Spleen (tissue), 11 donors: ENCODE measurements at regions not wholly inside any gene's neighbourhood (a gene's known extent, or its start where the extent isn't known, plus 50 kb on each side); places are given as distances from the start of the nearest gene placed in this dataset.

Experiments used
- DNase-seq: peaks from one replicate; pipeline ENCODE4 v3.0.0-alpha.2; 2020
- H3K27ac ChIP-seq, 8 donors: fragments of 200-600 bp; sonication (generic) in 7 of 8; 1 replicate in 4 of 8; 2 replicates in 4 of 8; pipeline versions ENCODE4 v1.5.0 to v1.8.0; 2016 to 2021; ENCODE audit warnings: inconsistent platforms in 4 of 8, mild to moderate bottlenecking in 4 of 8, moderate library complexity in 1 of 8
- H3K27me3 ChIP-seq, 7 donors: fragments of 200-600 bp; sonication (generic) in 6 of 7; replicated peaks in 1 of 7; 1 replicate in 4 of 7; 2 replicates in 3 of 7; pipeline versions ENCODE4 v1.5.0 to v1.8.0; 2016 to 2021; ENCODE audit warnings: inconsistent platforms in 3 of 7, mild to moderate bottlenecking in 1 of 7
- H3K36me3 ChIP-seq, 6 donors: fragments of 200-600 bp; sonication (generic) in 5 of 6; 1 replicate in 4 of 6; 2 replicates in 2 of 6; pipeline versions ENCODE4 v1.5.0 to v1.8.0; 2016 to 2021; ENCODE audit warnings: inconsistent platforms in 2 of 6
- H3K4me1 ChIP-seq, 6 donors: fragments of 200-600 bp; sonication (generic) in 5 of 6; 1 replicate in 3 of 6; 2 replicates in 3 of 6; pipeline versions ENCODE4 v1.5.0 to v1.8.0; 2016 to 2021; ENCODE audit warnings: inconsistent platforms in 3 of 6
- H3K4me3 ChIP-seq, 8 donors: fragments of 200-600 bp; sonication (generic) in 7 of 8; 1 replicate in 4 of 8; 2 replicates in 4 of 8; pipeline versions ENCODE4 v1.5.0 to v1.8.0; 2016 to 2021; ENCODE audit warnings: inconsistent platforms in 4 of 8, mild to moderate bottlenecking in 4 of 8, moderate library complexity in 2 of 8
- H3K9me3 ChIP-seq, 8 donors: fragments of 200-600 bp; sonication (generic) in 7 of 8; 1 replicate in 4 of 8; 2 replicates in 4 of 8; pipeline versions ENCODE4 v1.5.0 to v1.8.0; 2016 to 2021; ENCODE audit warnings: inconsistent platforms in 4 of 8
- CTCF ChIP-seq, 11 experiments: fragments of 200-600 bp in 7 of 11; fragments of 450-650 bp in 4 of 11; sonication (generic) in 4 of 11; IDR thresholded peaks in 8 of 11; conservative IDR thresholded peaks in 3 of 11; 1 replicate in 7 of 11; 2 replicates in 4 of 11; pipeline versions ENCODE4 v1.4.0 to v1.8.0; 2016 to 2021; ENCODE audit warnings: antibody characterized with exemption in 11 of 11, inconsistent platforms in 4 of 11, mild to moderate bottlenecking in 1 of 11
- POLR2A ChIP-seq, 3 donors: fragments of 450-650 bp; IDR thresholded peaks; one replicate each; pipeline ENCODE4 v1.5.1; 2017; ENCODE audit warnings: antibody characterized with exemption in 3 of 3, mild to moderate bottlenecking in 1 of 3
- POLR2AphosphoS5 ChIP-seq, 3 donors: sonication (generic); formaldehyde crosslinking; IDR thresholded peaks; one replicate each; pipeline ENCODE4 v1.5.1; 2017; ENCODE audit warnings: antibody characterized with exemption in 3 of 3
- WGBS, 5 donors: extraction: QIAGEN DNeasy Blood & Tissue Kit in 3 of 5; methylation state at CpG; one replicate each; pipeline versions ENCODE4 v1.1.5 to v1.1.7; 2013 to 2018; 5-methylcytosine and 5-hydroxymethylcytosine counted together
- intact Hi-C: fragments of 100-400 bp; cut with DNase I; formaldehyde crosslinking; loops from one replicate; pipeline ENCODE4 v1.15.0; 2023; ENCODE audit warnings: low total_unique reads
- donor health status: healthy with polysubstance abuse.
- donor health status: DM: no; HTN: no; CAD: no; lungs with moderate emphysema.
- donor health status: DM: no; HTN: no; CAD: no.
- donor health status: Bipolar disorder and iron deficiency.
- donor health status: healthy.
- donor health status: DM: no; HTN: no; CAD: no.
- donor health status: DM: yes; HTN: yes; CAD: no.

GRCh38 chr5:130331332-130331731 is 427.1 kb downstream of the CHSY3 start:
- no peak for DNase-seq
- TF ChIP-seq CTCF (IDR thresholded peaks at IDR 0.05 in 8 of 11, conservative IDR thresholded peaks at IDR 0.05 in 3 of 11) (no peak), POLR2AphosphoS5 (IDR thresholded peaks at IDR 0.05) (no peak), POLR2A (IDR thresholded peaks at IDR 0.05) (no peak)
- Histone ChIP-seq H3K27ac (no peak overlapping the region), H3K4me1 (no peaks in the 10 kb centered on the region), H3K36me3 (no peaks in the 10 kb centered on the region), H3K9me3 (peaks cover 0 to 29% (median 12%) of the 10 kb centered on the region in 8 donors), H3K4me3 (no peak overlapping the region), H3K27me3 (no peaks in the 10 kb centered on the region)
- WGBS, 5 donors, result 85 to 99% (median 93%) methylated on average over 3 of the region's 3 CpGs
- intact Hi-C loops, result no loop called here

GRCh38 chr5:130324953-130325671 is 420.8 kb downstream of the CHSY3 start:
- Histone ChIP-seq H3K9me3 (peaks cover 0 to 37% (median 29%) of the 10 kb centered on the region in 8 donors), H3K36me3 (no peaks in the 10 kb centered on the region), H3K4me3 (no peak overlapping the region), H3K27ac (peak overlapping the region in 1 of 8 donors; percentile 9), H3K27me3 (no peaks in the 10 kb centered on the region), H3K4me1 (peaks cover 0 to 9% (median 0%) of the 10 kb centered on the region in 6 donors)
- intact Hi-C loops, result no loop called here
- TF ChIP-seq POLR2A (IDR thresholded peaks at IDR 0.05) (no peak), POLR2AphosphoS5 (IDR thresholded peaks at IDR 0.05) (no peak), CTCF (IDR thresholded peaks at IDR 0.05 in 8 of 11, conservative IDR thresholded peaks at IDR 0.05 in 3 of 11) (no peak)
- DNase-seq, result no peak
- WGBS, 5 donors, result 64 to 82% (median 72%) methylated on average over 7 of the region's 7 CpGs

DNA sequence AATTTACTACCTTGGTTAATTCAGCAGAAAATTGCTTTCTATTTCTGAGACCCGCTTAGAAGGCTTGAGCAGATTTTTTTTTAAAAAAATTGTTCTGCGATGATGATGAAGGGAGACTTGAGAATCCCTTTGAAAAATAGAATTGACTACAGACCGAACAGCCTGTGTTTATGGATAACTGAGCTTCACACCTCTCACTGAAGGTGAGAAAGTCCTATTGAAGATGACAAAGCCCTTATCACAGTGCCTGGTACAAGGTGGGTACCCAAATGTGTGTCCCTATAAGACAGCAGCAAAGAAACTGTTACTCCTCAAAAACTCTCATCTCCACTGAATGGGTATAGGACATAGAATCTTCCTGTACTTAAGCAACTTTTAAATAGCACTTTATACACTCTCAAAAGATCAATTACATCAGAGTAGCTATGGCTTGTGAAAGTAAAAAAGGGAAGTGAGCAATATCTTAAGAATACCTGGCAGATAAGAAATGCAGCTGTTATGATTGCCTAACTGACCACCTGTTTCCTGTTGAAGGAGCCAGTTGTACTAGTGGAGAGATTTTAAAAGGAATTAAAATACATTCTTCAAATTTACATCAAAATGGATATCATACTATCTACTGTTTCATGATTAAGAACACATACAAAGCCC is 419.7 kb downstream of the CHSY3 start:
- intact Hi-C loops, result no loop called here
- H3K4me3 ChIP-seq, result no peak overlapping the region
- peak overlapping the region in 2 of 8 donors; percentile 25 to 36 for H3K27ac ChIP-seq
- H3K36me3 ChIP-seq, result no peaks in the 10 kb centered on the region
- H3K9me3 ChIP-seq, result peaks cover 0 to 25% (median 21%) of the 10 kb centered on the region in 8 donors
- WGBS, 5 donors, result 66 to 82% (median 78%) methylated on average over 3 of the region's 3 CpGs
- H3K27me3 ChIP-seq, result no peaks in the 10 kb centered on the region
- no peak for DNase-seq
- H3K4me1 ChIP-seq, result peaks cover 0 to 9% (median 0%) of the 10 kb centered on the region in 6 donors
- TF ChIP-seq POLR2AphosphoS5 (IDR thresholded peaks at IDR 0.05), result no peak
- TF ChIP-seq POLR2A (IDR thresholded peaks at IDR 0.05), result no peak

DNA sequence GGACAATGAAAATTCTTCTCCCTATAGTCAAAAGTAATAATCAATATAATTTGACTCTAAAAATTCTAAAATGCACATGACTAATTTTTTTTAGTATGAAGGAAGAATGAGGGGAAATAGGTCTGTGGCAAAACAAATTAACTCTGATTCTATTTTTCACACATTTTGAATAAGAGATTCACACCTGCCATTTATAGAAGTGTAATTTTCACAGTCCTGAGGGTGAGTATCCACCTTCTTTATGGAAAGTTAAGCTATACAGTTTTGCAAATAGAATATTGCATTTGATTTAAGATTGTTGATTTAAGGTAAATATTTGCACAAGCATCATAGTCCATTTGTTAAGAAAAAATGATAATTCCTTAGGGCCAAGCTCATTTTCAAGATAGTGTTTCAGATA is 417.7 kb downstream of the CHSY3 start:
- H3K4me1 ChIP-seq, result peaks cover 0 to 9% (median 0%) of the 10 kb centered on the region in 6 donors
- H3K27ac ChIP-seq, result no peak overlapping the region
- TF ChIP-seq CTCF (IDR thresholded peaks at IDR 0.05 in 8 of 11, conservative IDR thresholded peaks at IDR 0.05 in 3 of 11) (no peak), POLR2A (IDR thresholded peaks at IDR 0.05) (no peak), POLR2AphosphoS5 (IDR thresholded peaks at IDR 0.05) (no peak)
- no peak overlapping the region for H3K4me3 ChIP-seq
- H3K27me3 ChIP-seq, result no peaks in the 10 kb centered on the region
- intact Hi-C loops, result no loop called here
- peaks cover 0 to 22% (median 20%) of the 10 kb centered on the region in 8 donors for H3K9me3 ChIP-seq
- H3K36me3 ChIP-seq, result no peaks in the 10 kb centered on the region
- DNase-seq, result no peak
